GM19043 (cell line): ENCODE measurements at regions not wholly inside any gene's neighbourhood (a gene's known extent, or its start where the extent isn't known, plus 50 kb on each side); places are given as distances from the start of the nearest gene placed in this dataset.

Source experiments
- ATAC-seq: cut with Tn5 transposase; IDR thresholded peaks from one replicate; pipeline ENCODE4 v1.9.1; 2021; ENCODE audit warnings: low read depth; ENCODE audit not compliant: unreplicated experiment

GRCh38 chr10:10642751-10643150 is 374.9 kb upstream of the CELF2 start:
- no peak for ATAC-seq

GRCh38 chr10:10644008-10644646 is 373.5 kb upstream of the CELF2 start:
- ATAC-seq, result no peak

- ATAC-seq, result no peak
These were observed 372.8 kb upstream of the CELF2 start for GRCh38 chr10:10644676-10645385.

- ATAC-seq, result no peak
These were observed 370.3 kb upstream of the CELF2 start for GRCh38 chr10:10647331-10647730.

GRCh38 chr10:10657139-10657760 is 360.4 kb upstream of the CELF2 start:
- no peak for ATAC-seq

- no peak for ATAC-seq
These were observed 359.4 kb upstream of the CELF2 start for GRCh38 chr10:10658172-10658785.

GRCh38 chr10:10660054-10660453 is 357.6 kb upstream of the CELF2 start:
- no peak for ATAC-seq

GRCh38 chr10:10661176-10661575 is 356.5 kb upstream of the CELF2 start:
- ATAC-seq, result no peak

- ATAC-seq, result no peak
These were observed 354.8 kb upstream of the CELF2 start for GRCh38 chr10:10662716-10663408.

GRCh38 chr10:10663622-10664021 is 354.1 kb upstream of the CELF2 start:
- no peak for ATAC-seq

- ATAC-seq, result no peak
These were observed 351.9 kb upstream of the CELF2 start for GRCh38 chr10:10665750-10666149.

GRCh38 chr10:10667466-10667865 is 350.2 kb upstream of the CELF2 start:
- no peak for ATAC-seq

- no peak for ATAC-seq
These were observed 340.7 kb upstream of the CELF2 start for GRCh38 chr10:10676972-10677371.

GRCh38 chr10:10677479-10677878 is 340.2 kb upstream of the CELF2 start:
- peak; percentile 77 for ATAC-seq

GRCh38 chr10:10680496-10680895 is 337.2 kb upstream of the CELF2 start:
- ATAC-seq, result no peak

- ATAC-seq, result no peak
These were observed 332.7 kb upstream of the CELF2 start for GRCh38 chr10:10684972-10685371.

- ATAC-seq, result no peak
These were observed 332.1 kb upstream of the CELF2 start for GRCh38 chr10:10685566-10685965.

- ATAC-seq, result no peak
These were observed 329.9 kb upstream of the CELF2 start for GRCh38 chr10:10687751-10688150.

GRCh38 chr10:10699427-10699826 is 318.2 kb upstream of the CELF2 start:
- no peak for ATAC-seq

- no peak for ATAC-seq
These were observed 316.5 kb upstream of the CELF2 start for GRCh38 chr10:10701084-10701611.

- ATAC-seq, result no peak
These were observed 315.5 kb upstream of the CELF2 start for GRCh38 chr10:10702211-10702610.
